Transverse colon (tissue), 4 donors: ENCODE measurements at regions not wholly inside any gene's neighbourhood (a gene's known extent, or its start where the extent isn't known, plus 50 kb on each side); places are given as distances from the start of the nearest gene placed in this dataset.

Source experiments
- DNase-seq: peaks from one replicate; pipeline ENCODE4 v3.0.0-alpha.2; 2019
- H3K27ac ChIP-seq, 4 donors: fragments of 200-600 bp; sonication (generic); 2 replicates each; pipeline ENCODE4 v1.5.1; 2016 to 2018; ENCODE audit warnings: inconsistent platforms in 4 of 4
- H3K27me3 ChIP-seq: fragments of 200-600 bp; sonication (generic); 2 replicates; pipeline ENCODE4 v1.5.1; 2017; ENCODE audit warnings: inconsistent platforms
- H3K36me3 ChIP-seq, 4 donors: fragments of 200-600 bp; sonication (generic); 2 replicates each; pipeline ENCODE4 v1.5.1; 2017 to 2019; ENCODE audit warnings: inconsistent platforms in 4 of 4
- H3K4me1 ChIP-seq, 4 donors: fragments of 200-600 bp; sonication (generic); 2 replicates each; pipeline ENCODE4 v1.5.1; 2017 to 2020; ENCODE audit warnings: inconsistent platforms in 4 of 4
- H3K4me3 ChIP-seq, 4 donors: fragments of 200-600 bp; sonication (generic); 1 replicate in 1 of 4; 2 replicates in 3 of 4; pipeline versions ENCODE4 v1.5.1 to v1.6.1; 2017 to 2019; ENCODE audit warnings: inconsistent platforms in 4 of 4
- H3K9me3 ChIP-seq, 2 donors: fragments of 200-600 bp; sonication (generic); 2 replicates each; pipeline ENCODE4 v1.5.1; 2017 to 2019; ENCODE audit warnings: inconsistent platforms in 2 of 2
- EP300 ChIP-seq: sonication (generic); formaldehyde crosslinking; IDR thresholded peaks from one replicate; pipeline ENCODE4 v1.6.1; 2017; ENCODE audit warnings: antibody characterized with exemption, low read depth
- POLR2A ChIP-seq: fragments of 450-650 bp; IDR thresholded peaks from one replicate; pipeline ENCODE4 v1.6.1; 2016; ENCODE audit warnings: antibody characterized with exemption, mild to moderate bottlenecking, moderate library complexity
- POLR2AphosphoS5 ChIP-seq, 3 donors: sonication (generic); formaldehyde crosslinking; IDR thresholded peaks; one replicate each; pipeline ENCODE4 v1.6.1; 2016; ENCODE audit warnings: antibody characterized with exemption in 3 of 3
- WGBS, 2 donors: methylation state at CpG; one replicate each; pipeline ENCODE4 v1.1.5; 2018; ENCODE audit warnings: low coverage in 1 of 2; 5-methylcytosine and 5-hydroxymethylcytosine counted together
- in situ Hi-C, 4 donors: fragments of 200-750 bp; cut with MboI; loops; one replicate each; pipeline versions ENCODE4 v1.15.0 to v1.15.1; 2017; ENCODE audit warnings: low sequenced_read_pairs in 3 of 4, low pct_ligation_motif_present in 1 of 4, low pct_unique_long_range_greater_than_20kb in 1 of 4
- intact Hi-C: fragments of 100-400 bp; cut with DNase I; formaldehyde crosslinking; loops from one replicate; pipeline ENCODE4 v1.15.1; 2023; ENCODE audit warnings: low total_unique reads
- TF ChIP-seq, protein P1 (sequence below), 5 experiments: fragments of 200-600 bp in 3 of 5; fragments of 450-650 bp in 2 of 5; sonication (generic) in 3 of 5; IDR thresholded peaks; 1 replicate in 2 of 5; 2 replicates in 3 of 5; pipeline ENCODE4 v1.5.1; 2016 to 2017; ENCODE audit warnings: antibody characterized with exemption in 5 of 5, inconsistent platforms in 3 of 5, mild to moderate bottlenecking in 2 of 5, moderate library complexity in 1 of 5

GRCh38 chr18:2143636-2144035, 427.7 kb downstream of the METTL4 start:
- intact Hi-C loops: no loop called here
- Histone ChIP-seq H3K27me3 (no peaks in the 10 kb centered on the region), H3K36me3 (no peaks in the 10 kb centered on the region), H3K27ac (no peak overlapping the region), H3K4me3 (no peak overlapping the region), H3K9me3 (no peaks in the 10 kb centered on the region), H3K4me1 (no peaks in the 10 kb centered on the region)
- no peak for DNase-seq
- in situ Hi-C loops: no loop called here
- WGBS, 2 donors: 34 to 67% methylated on average over 1 of the region's 1 CpG
- no peak for TF ChIP-seq EP300
- no peak for TF ChIP-seq POLR2A

DNA sequence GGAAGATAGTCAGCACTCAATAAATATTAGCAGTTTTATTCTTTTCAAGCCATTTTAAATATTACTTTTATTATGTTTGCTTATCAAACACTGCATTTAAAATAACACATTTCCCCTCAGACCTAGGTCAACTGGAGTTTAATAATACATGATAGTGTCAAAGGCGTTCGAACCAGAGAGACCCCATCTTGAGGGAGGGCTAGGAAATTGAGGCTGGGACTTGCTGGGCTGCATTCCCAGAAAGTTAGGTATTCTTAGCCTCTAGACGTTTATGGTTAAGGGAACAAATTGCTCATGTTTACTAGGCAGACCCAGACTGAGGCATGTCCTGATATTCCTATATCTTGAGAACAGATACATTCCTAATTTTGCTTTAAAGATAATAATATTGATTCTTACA, 426.5 kb downstream of the METTL4 start:
- Histone ChIP-seq H3K4me1 (no peaks in the 10 kb centered on the region), H3K4me3 (no peak overlapping the region), H3K27ac (no peak overlapping the region), H3K9me3 (no peaks in the 10 kb centered on the region), H3K36me3 (no peaks in the 10 kb centered on the region), H3K27me3 (no peaks in the 10 kb centered on the region)
- intact Hi-C loops: no loop called here
- in situ Hi-C loops: no loop called here
- no peak for DNase-seq
- WGBS, 2 donors: 64% methylated on average over 3 of the region's 3 CpGs; no CpG with 5 or more reads in 1 of the 2 donors
- TF ChIP-seq, protein P1, sequence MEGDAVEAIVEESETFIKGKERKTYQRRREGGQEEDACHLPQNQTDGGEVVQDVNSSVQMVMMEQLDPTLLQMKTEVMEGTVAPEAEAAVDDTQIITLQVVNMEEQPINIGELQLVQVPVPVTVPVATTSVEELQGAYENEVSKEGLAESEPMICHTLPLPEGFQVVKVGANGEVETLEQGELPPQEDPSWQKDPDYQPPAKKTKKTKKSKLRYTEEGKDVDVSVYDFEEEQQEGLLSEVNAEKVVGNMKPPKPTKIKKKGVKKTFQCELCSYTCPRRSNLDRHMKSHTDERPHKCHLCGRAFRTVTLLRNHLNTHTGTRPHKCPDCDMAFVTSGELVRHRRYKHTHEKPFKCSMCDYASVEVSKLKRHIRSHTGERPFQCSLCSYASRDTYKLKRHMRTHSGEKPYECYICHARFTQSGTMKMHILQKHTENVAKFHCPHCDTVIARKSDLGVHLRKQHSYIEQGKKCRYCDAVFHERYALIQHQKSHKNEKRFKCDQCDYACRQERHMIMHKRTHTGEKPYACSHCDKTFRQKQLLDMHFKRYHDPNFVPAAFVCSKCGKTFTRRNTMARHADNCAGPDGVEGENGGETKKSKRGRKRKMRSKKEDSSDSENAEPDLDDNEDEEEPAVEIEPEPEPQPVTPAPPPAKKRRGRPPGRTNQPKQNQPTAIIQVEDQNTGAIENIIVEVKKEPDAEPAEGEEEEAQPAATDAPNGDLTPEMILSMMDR (IDR thresholded peaks at IDR 0.05): no peak
- TF ChIP-seq POLR2A (no peak), EP300 (no peak), POLR2AphosphoS5 (IDR thresholded peaks at IDR 0.05) (no peak)

GRCh38 chr18:2146092-2146491, 425.2 kb downstream of the METTL4 start:
- Histone ChIP-seq H3K36me3 (no peaks in the 10 kb centered on the region), H3K4me1 (no peaks in the 10 kb centered on the region), H3K27me3 (no peaks in the 10 kb centered on the region), H3K27ac (no peak overlapping the region), H3K4me3 (no peak overlapping the region), H3K9me3 (no peaks in the 10 kb centered on the region)
- TF ChIP-seq POLR2AphosphoS5 (IDR thresholded peaks at IDR 0.05): no peak
- TF ChIP-seq, protein P1 (IDR thresholded peaks at IDR 0.05): no peak
- no peak for TF ChIP-seq EP300
- no peak for TF ChIP-seq POLR2A
- intact Hi-C loops (no loop called here), in situ Hi-C loops (no loop called here)
- 47% methylated on average over 2 of the region's 2 CpGs; no CpG with 5 or more reads in 1 of the 2 donors for WGBS, 2 donors
- DNase-seq: no peak

GRCh38 chr18:2146754-2147153, 424.6 kb downstream of the METTL4 start:
- Histone ChIP-seq H3K4me3 (no peak overlapping the region), H3K27me3 (no peaks in the 10 kb centered on the region), H3K36me3 (no peaks in the 10 kb centered on the region), H3K4me1 (no peaks in the 10 kb centered on the region), H3K9me3 (no peaks in the 10 kb centered on the region), H3K27ac (no peak overlapping the region)
- intact Hi-C loops (no loop called here), in situ Hi-C loops (no loop called here)
- TF ChIP-seq POLR2A: no peak
- 60 to 87% methylated on average over 2 of the region's 2 CpGs for WGBS, 2 donors
- DNase-seq: no peak

GRCh38 chr18:2147476-2148230, 423.7 kb downstream of the METTL4 start:
- H3K4me1 ChIP-seq: no peaks in the 10 kb centered on the region
- in situ Hi-C loops (no loop called here), intact Hi-C loops (no loop called here)
- TF ChIP-seq POLR2AphosphoS5 (IDR thresholded peaks at IDR 0.05): no peak
- no peak for TF ChIP-seq EP300
- no peak for DNase-seq
- no peaks in the 10 kb centered on the region for H3K27me3 ChIP-seq
- H3K36me3 ChIP-seq: no peaks in the 10 kb centered on the region
- 62 to 68% methylated on average over 4 to 8 of the region's 8 CpGs for WGBS, 2 donors
- no peak overlapping the region for H3K4me3 ChIP-seq
- H3K27ac ChIP-seq: no peak overlapping the region
- H3K9me3 ChIP-seq: no peaks in the 10 kb centered on the region
